AG04450 (cell line): ENCODE measurements at regions not wholly inside any gene's neighbourhood (a gene's known extent, or its start where the extent isn't known, plus 50 kb on each side); places are given as distances from the start of the nearest gene placed in this dataset.

Experiments used
- CTCF ChIA-PET: fragments of 300-600, 350-600 bp; formaldehyde crosslinking; extraction: SDS; loops from one replicate; lab custom pipeline; 2022; ENCODE audit warnings: antibody characterized with exemption, inconsistent platforms; lab: Charles Lee
- POLR2A ChIA-PET: fragments of 350-600 bp; formaldehyde crosslinking; extraction: SDS; loops from one replicate; lab custom pipeline; 2021; ENCODE audit warnings: antibody characterized with exemption, inconsistent platforms; lab: Yijun Ruan, JAX
- DNase-seq: peaks from one replicate; pipeline ENCODE4 v3.0.0-alpha.2; 2011; ENCODE audit warnings: low read depth, low spot score
- H3K27ac ChIP-seq: one replicate; pipeline ENCODE4 v1.5.1; 2012; ENCODE audit warnings: low read depth, low read length, control low read depth
- H3K27me3 ChIP-seq: one replicate; pipeline ENCODE4 v1.6.0; 2012; ENCODE audit warnings: low read length; ENCODE audit not compliant: control insufficient read depth, insufficient read depth
- H3K4me3 ChIP-seq: 2 replicates; pipeline ENCODE4 v1.5.1; 2011; ENCODE audit warnings: mild to moderate bottlenecking, low read depth, low read length, control low read depth
- H3K9me3 ChIP-seq: 2 replicates; pipeline ENCODE4 v1.5.1; 2012; ENCODE audit warnings: low read length; ENCODE audit not compliant: control insufficient read depth, insufficient read depth
- CTCF ChIP-seq: IDR thresholded peaks from 2 replicates; pipeline ENCODE4 v1.5.1; 2011; ENCODE audit warnings: low read depth, low read length, control low read depth, inconsistent platforms

DNA sequence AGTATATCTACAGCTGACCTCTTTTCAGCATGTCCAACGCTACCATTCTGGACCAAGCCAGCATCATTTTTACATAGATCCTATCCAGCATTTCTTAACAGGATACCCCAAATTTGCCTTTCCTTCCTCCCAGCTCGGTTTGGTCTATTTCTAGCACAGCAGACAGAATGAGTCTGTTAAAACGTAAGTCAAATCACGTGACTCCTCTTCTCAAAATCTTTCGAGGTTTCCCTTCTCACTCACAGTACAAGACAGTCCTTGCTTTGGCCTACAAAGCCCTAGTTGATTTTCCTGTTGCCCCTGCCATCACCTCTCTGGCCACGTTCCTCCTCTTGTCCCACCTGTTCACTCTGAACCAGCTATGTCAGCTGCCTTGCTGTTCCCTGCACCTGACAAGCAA lies 711.7 kb downstream of the SORCS3 start:
- CTCF ChIA-PET = no interaction called here
- TF ChIP-seq CTCF = no peak
- H3K27ac ChIP-seq = no peak overlapping the region
- DNase-seq = no peak
- peaks cover 27% of the 10 kb centered on the region for H3K9me3 ChIP-seq
- H3K4me3 ChIP-seq = no peak overlapping the region
- no peaks in the 10 kb centered on the region for H3K27me3 ChIP-seq
- POLR2A ChIA-PET = no interaction called here

DNA sequence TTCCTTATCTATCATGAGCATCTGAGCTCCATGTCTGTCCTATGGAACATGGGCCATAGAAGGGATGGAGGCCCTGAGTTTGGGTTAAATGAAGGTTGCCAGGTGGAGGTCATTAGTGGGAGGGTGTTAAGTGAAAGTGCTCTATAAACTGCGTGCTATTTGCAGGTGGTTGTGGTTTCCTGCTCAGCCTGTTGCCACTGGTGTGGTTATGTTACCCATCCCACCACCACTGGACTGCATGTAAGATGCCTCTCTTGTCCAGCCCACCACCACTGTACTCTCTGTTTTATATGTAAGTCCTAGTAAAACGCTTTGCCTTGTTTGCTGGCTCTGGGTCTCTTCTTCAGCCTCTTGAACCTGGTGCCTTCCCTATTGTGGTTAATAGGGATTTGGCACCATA lies 711.2 kb downstream of the SORCS3 start:
- DNase-seq = no peak
- no peak overlapping the region for H3K4me3 ChIP-seq
- ChIA-PET CTCF (no interaction called here), POLR2A (no interaction called here)
- H3K9me3 ChIP-seq = peaks cover 27% of the 10 kb centered on the region
- no peak for TF ChIP-seq CTCF
- no peaks in the 10 kb centered on the region for H3K27me3 ChIP-seq
- no peak overlapping the region for H3K27ac ChIP-seq

GRCh38 chr10:105351187-105351586 lies 710.1 kb downstream of the SORCS3 start:
- no peaks in the 10 kb centered on the region for H3K27me3 ChIP-seq
- DNase-seq = no peak

DNA sequence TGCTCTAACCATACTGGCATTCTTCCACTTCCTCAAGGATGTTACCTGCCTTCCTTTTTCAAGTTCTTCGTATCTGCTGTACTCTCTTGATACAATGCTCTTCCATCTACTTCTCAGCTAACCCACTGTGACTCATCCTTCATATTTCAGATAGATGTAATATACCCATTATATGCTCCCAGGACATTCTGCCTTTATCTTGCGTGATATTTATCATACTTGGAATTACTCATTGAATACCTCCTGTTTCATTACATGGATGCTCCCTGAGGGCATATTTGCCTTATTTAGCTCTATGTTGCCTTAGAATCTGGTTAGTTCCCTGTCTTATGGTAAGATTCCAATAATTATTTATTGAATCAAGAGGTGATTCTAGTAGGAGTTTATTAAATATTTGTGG lies 706.4 kb downstream of the SORCS3 start:
- Histone ChIP-seq H3K27ac (no peak overlapping the region), H3K27me3 (no peaks in the 10 kb centered on the region), H3K4me3 (no peak overlapping the region), H3K9me3 (peaks cover 14% of the 10 kb centered on the region; the same call in 1 of the 2 replicates)
- ChIA-PET CTCF (no interaction called here), POLR2A (no interaction called here)
- no peak for DNase-seq
- TF ChIP-seq CTCF = no peak

More at GRCh38 chr10:105351187-105351586, 710.1 kb downstream of the SORCS3 start:
- H3K9me3 ChIP-seq = peaks cover 27% of the 10 kb centered on the region
- TF ChIP-seq CTCF = no peak
- ChIA-PET POLR2A (no interaction called here), CTCF (no interaction called here)
- no peak overlapping the region for H3K27ac ChIP-seq
- H3K4me3 ChIP-seq = no peak overlapping the region

DNA sequence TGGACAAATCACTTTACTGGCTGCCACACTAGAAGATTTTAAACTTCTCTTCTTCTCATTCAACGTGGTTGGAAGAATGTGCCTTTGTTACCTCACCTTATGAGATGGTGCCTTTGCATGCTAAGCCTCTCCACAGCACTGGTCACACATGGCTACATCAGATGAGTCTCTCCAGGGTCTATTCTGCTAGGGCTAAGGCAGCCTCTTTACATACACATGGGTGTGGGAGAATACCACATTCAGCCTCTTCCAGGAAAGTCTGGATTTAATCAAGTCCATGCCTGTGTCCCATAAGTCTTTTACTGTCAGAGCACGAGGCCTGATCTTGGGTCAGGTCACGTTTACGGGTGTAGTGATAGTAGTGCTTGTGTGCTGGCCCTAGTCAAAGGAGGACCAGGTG lies 701.5 kb downstream of the SORCS3 start:
- TF ChIP-seq CTCF = no peak
- DNase-seq = no peak
- CTCF ChIA-PET = no interaction called here
- H3K27ac ChIP-seq = no peak overlapping the region
- no peak overlapping the region for H3K4me3 ChIP-seq
- H3K9me3 ChIP-seq = peaks cover 9% of the 10 kb centered on the region; the same call in 1 of the 2 replicates
- no peaks in the 10 kb centered on the region for H3K27me3 ChIP-seq
- POLR2A ChIA-PET = no interaction called here
